Upper lobe of right lung (tissue), 1 donor: ENCODE measurements at regions not wholly inside any gene's neighbourhood (a gene's known extent, or its start where the extent isn't known, plus 50 kb on each side); places are given as distances from the start of the nearest gene placed in this dataset.
"Not testable (repeated sequence)": the region's sequence is repeated elsewhere in the genome, so short reads cannot be mapped to it uniquely, and the experiment has no call there.

Source experiments
- ATAC-seq: fragments of 200-7000 bp; cut with Tn5 transposase; one replicate; pipeline ENCODE4 v1.9.1; 2020; ENCODE audit warnings: mild to moderate bottlenecking, moderate library complexity
- DNase-seq: peaks from one replicate; pipeline ENCODE4 v3.0.0-alpha.2; 2020
- H3K27ac ChIP-seq: fragments of 200-600 bp; one replicate; pipeline ENCODE4 v1.8.0; 2022
- H3K27me3 ChIP-seq: fragments of 200-600 bp; one replicate; pipeline ENCODE4 v1.8.0; 2022; ENCODE audit warnings: mild to moderate bottlenecking
- H3K36me3 ChIP-seq: fragments of 200-600 bp; one replicate; pipeline ENCODE4 v1.8.0; 2022
- H3K4me1 ChIP-seq: fragments of 200-600 bp; one replicate; pipeline ENCODE4 v1.8.0; 2022
- H3K4me3 ChIP-seq: fragments of 200-600 bp; one replicate; pipeline ENCODE4 v1.8.0; 2022; ENCODE audit warnings: mild to moderate bottlenecking
- H3K9me3 ChIP-seq: fragments of 200-600 bp; one replicate; pipeline ENCODE4 v1.8.0; 2022
- intact Hi-C: fragments of 100-400 bp; cut with DNase I; formaldehyde crosslinking; loops from one replicate; pipeline ENCODE4 v1.11.0; 2022
- TF ChIP-seq, protein P1 (sequence below): fragments of 200-600 bp; IDR thresholded peaks from one replicate; pipeline ENCODE4 v1.8.0; 2022; ENCODE audit warnings: antibody characterized with exemption
- donor health status: DM: no; HTN: yes; CAD: no; lungs with severe emphysema.

DNA sequence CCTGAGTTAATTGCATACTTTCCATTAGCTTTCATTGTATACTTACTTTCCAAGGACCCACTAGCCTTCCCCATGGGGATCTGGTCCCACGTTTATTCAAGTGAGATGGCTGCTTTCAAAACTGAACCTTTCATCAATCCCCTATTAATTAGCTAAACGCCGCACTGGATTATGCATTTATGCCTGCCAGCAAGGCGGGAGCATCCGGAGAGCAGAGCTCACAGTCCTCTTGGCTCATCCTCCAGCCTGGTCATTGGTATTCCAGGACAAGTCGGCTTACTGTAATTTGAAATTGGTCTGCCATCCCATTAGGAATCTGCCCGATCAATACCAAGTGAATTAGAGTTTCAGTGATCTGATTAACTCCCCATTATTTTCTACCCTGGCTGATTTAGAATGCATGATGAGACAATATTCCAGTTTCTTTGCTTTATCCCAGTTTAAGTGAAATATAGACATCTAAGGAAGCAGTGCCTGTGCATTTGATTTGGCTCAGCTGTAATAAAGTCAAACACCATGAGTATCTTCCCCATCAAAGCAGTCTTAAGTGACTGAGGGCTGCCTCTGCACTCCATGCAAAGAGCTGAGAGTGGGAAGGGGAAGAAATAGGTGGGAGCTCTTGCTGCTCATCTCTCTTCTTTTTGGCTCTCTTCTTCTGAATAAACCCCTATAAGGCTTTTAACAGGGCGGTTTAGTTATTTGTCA, 411.4 kb downstream of the GPAT3 start:
- TF ChIP-seq, protein P1, sequence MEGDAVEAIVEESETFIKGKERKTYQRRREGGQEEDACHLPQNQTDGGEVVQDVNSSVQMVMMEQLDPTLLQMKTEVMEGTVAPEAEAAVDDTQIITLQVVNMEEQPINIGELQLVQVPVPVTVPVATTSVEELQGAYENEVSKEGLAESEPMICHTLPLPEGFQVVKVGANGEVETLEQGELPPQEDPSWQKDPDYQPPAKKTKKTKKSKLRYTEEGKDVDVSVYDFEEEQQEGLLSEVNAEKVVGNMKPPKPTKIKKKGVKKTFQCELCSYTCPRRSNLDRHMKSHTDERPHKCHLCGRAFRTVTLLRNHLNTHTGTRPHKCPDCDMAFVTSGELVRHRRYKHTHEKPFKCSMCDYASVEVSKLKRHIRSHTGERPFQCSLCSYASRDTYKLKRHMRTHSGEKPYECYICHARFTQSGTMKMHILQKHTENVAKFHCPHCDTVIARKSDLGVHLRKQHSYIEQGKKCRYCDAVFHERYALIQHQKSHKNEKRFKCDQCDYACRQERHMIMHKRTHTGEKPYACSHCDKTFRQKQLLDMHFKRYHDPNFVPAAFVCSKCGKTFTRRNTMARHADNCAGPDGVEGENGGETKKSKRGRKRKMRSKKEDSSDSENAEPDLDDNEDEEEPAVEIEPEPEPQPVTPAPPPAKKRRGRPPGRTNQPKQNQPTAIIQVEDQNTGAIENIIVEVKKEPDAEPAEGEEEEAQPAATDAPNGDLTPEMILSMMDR, result no peak
- H3K9me3 ChIP-seq, result no peaks in the 10 kb centered on the region
- H3K27ac ChIP-seq, result no peak overlapping the region
- DNase-seq (no peak), ATAC-seq (no peak)
- H3K4me3 ChIP-seq, result no peak overlapping the region
- H3K36me3 ChIP-seq, result no peaks in the 10 kb centered on the region
- no peaks in the 10 kb centered on the region for H3K27me3 ChIP-seq
- intact Hi-C loops, result no loop called here
- no peaks in the 10 kb centered on the region for H3K4me1 ChIP-seq

- H3K9me3 ChIP-seq, intact Hi-C loops, H3K4me1 ChIP-seq, H3K27me3 ChIP-seq, H3K4me3 ChIP-seq, H3K36me3 ChIP-seq, H3K27ac ChIP-seq, DNase-seq, ATAC-seq: not testable (repeated sequence)
Observed at GRCh38 chr4:83943691-83944090, 407.8 kb downstream of the GPAT3 start.

DNA sequence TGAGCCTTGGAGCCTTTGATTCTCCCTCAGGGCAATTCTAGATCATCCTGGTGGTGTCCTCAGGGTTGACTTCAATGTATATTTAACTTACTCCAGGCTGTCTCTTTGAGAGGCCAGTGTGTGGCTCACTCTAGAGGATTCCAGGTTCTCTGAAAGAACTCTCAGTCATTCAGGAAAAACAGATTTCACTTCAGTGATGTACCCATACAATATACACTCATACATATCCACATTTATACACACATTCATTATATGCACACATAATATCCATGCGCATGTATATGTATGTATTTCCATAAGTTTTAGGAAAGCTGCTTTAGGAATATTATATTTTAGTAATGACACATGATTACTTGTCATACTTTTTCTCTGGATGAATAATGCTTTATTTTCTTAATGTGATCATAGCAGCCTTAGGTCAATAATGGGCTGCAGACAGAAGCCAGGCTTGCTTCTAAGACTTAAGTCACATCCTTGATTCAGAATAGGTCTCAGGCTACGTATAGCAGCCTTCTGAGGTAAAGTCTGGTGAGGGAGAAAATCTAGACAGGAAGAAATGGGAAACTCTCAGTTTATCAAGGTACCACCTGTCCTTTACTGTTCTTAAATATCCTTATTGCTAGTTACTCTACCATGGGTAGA, 397.0 kb downstream of the GPAT3 start:
- Histone ChIP-seq H3K27ac (no peak overlapping the region), H3K27me3 (no peaks in the 10 kb centered on the region), H3K4me3 (no peak overlapping the region), H3K4me1 (no peaks in the 10 kb centered on the region), H3K36me3 (no peaks in the 10 kb centered on the region), H3K9me3 (no peaks in the 10 kb centered on the region)
- intact Hi-C loops, result no loop called here
- ATAC-seq (no peak), DNase-seq (no peak)
- TF ChIP-seq, protein P1, result no peak

DNA sequence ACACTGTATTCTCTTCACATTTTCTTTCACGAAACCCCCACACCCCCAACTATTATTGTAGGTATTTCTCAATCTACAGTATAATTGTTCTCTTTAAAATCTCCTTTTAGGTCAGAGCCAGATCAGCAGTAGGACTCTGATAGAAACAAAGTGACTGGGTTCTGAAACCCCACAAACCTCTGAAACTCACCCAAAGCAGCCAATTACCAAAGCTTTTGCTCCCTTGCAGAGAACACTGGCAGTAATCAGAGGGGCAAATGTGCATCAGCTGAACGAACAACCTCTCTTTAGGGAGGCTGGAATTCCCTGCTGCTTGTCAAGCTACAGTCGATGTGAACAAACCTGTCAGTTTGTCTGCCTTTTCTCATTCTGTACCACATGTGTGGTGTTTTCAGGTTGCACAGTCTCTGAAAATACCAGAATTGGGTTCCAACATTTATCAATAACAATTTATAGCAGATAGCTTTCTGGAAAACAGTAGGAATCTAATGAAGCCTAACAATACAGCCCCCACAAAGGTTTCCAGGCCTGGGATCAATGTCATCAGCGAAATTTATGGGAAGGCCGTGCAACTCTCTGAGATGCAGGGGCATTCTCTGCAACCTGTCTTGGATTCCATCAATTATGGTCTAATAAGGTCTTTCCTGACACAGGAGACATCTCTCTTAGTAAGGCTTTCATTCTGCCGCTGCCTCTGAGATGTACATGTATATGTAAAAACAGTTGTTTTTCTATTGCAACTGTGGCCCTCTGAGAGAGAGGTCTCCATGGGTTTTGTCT, 395.9 kb downstream of the GPAT3 start:
- no peak overlapping the region for H3K27ac ChIP-seq
- no peaks in the 10 kb centered on the region for H3K4me1 ChIP-seq
- DNase-seq, result no peak
- intact Hi-C loops, result no loop called here
- TF ChIP-seq, protein P1, result no peak
- no peak for ATAC-seq
- no peaks in the 10 kb centered on the region for H3K27me3 ChIP-seq
- H3K9me3 ChIP-seq, result no peaks in the 10 kb centered on the region
- no peaks in the 10 kb centered on the region for H3K36me3 ChIP-seq
- no peak overlapping the region for H3K4me3 ChIP-seq

DNA sequence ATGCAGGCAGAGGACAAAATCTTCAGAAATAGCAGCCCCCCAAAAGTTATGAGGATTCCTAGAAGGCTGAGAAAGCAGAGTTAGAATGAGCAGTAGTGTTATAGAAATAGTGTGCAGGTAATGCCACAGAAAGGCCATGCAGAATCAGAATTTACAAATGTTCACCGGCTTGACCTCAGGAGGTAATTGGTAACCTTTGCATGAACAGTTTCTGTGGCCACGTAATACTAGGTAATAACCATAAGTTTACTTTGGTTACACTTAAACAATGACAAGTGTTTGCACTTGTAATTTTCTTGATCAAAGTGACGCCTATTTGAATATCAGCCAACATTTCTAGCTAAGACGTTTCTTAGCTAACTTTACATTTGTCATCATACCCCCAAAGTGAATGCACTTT, 393.6 kb downstream of the GPAT3 start:
- DNase-seq (no peak), ATAC-seq (peak; percentile 54)
- Histone ChIP-seq H3K4me3 (no peak overlapping the region), H3K36me3 (no peaks in the 10 kb centered on the region), H3K27ac (no peak overlapping the region), H3K9me3 (no peaks in the 10 kb centered on the region), H3K27me3 (no peaks in the 10 kb centered on the region), H3K4me1 (no peaks in the 10 kb centered on the region)
- TF ChIP-seq, protein P1, result no peak
- intact Hi-C loops, result no loop called here

- no peak for DNase-seq
- H3K36me3 ChIP-seq, result no peaks in the 10 kb centered on the region
- H3K4me3 ChIP-seq, result no peak overlapping the region
- TF ChIP-seq, protein P1, result no peak
- H3K27ac ChIP-seq, result no peak overlapping the region
- ATAC-seq, result no peak
- H3K4me1 ChIP-seq, result no peaks in the 10 kb centered on the region
- H3K9me3 ChIP-seq, result no peaks in the 10 kb centered on the region
- H3K27me3 ChIP-seq, result no peaks in the 10 kb centered on the region
- intact Hi-C loops, result no loop called here
Observed at GRCh38 chr4:83926950-83927349, 391.0 kb downstream of the GPAT3 start.
